ENCODE measurements at regions not wholly inside any gene's neighbourhood (a gene's known extent, or its start where the extent isn't known, plus 50 kb on each side); places are given as distances from the start of the nearest gene placed in this dataset.

- Histone ChIP-seq H3K79me2 (ENCODE audit: control insufficient read depth, insufficient read depth, low read length) (no peaks in the 10 kb centered on the region), H2AFZ (ENCODE audit: insufficient read depth, low read depth, low read length, poor library complexity, severe bottlenecking) (no peak overlapping the region), H3K4me3 (ENCODE audit: control extremely low read depth in 1 of 5, extremely low read depth in 1 of 5, insufficient read depth in 1 of 5, low read depth in 2 of 5, low read length in 4 of 5) (no peak overlapping the region), H3K27me3 (replicated peaks in 1 of 4; ENCODE audit: control extremely low read depth in 1 of 4, control insufficient read depth in 3 of 4, insufficient read depth in 4 of 4, low read length in 3 of 4) (peaks cover 0 to 4% (median 0%) of the 10 kb centered on the region in 4 experiments), H3K9me3 (ENCODE audit: control extremely low read depth in 1 of 3, control insufficient read depth in 2 of 3, insufficient read depth in 1 of 3, low read length in 2 of 3) (no peaks in the 10 kb centered on the region), H3K4me1 (ENCODE audit: control insufficient read depth in 2 of 2, insufficient read depth in 2 of 2, low read length in 2 of 2) (no peaks in the 10 kb centered on the region), H4K20me1 (ENCODE audit: control insufficient read depth, insufficient read depth, low read length, poor library complexity, severe bottlenecking) (no peaks in the 10 kb centered on the region), H3K9ac (ENCODE audit: low read length) (no peak overlapping the region), H3K27ac (ENCODE audit: low read length in 2 of 2) (no peak overlapping the region), H3K4me2 (replicated peaks; ENCODE audit: low read depth, low read length, poor library complexity, severe bottlenecking) (no peak overlapping the region), H3K36me3 (replicated peaks in 1 of 2; ENCODE audit: control extremely low read depth in 1 of 2, control insufficient read depth in 1 of 2, extremely low read depth in 1 of 2, insufficient read depth in 2 of 2, low read length in 1 of 2) (no peaks in the 10 kb centered on the region)
- ChIA-PET CTCF (no interaction called here), POLR2A (no interaction called here)
- WGBS (ENCODE audit: insufficient coverage), result 73% methylated on average over 6 of the region's 7 CpGs
- ATAC-seq (ENCODE audit: low read depth), result no peak
- Mint-ChIP-seq H3K9me3 (ENCODE audit: insufficient read depth) (no peaks in the 10 kb centered on the region), H3K4me1 (peaks cover 2% of the 10 kb centered on the region), H3K27me3 (peaks cover 13% of the 10 kb centered on the region), H3K4me3 (no peak overlapping the region), H3K27ac (no peak overlapping the region)
- no peak for TF ChIP-seq CTCF (IDR thresholded peaks at IDR 0.05)
- TF ChIP-seq EZH2 (IDR thresholded peaks at IDR 0.05; ENCODE audit: borderline replicate concordance, insufficient read depth, low read depth, low read length, poor library complexity, severe bottlenecking), result no peak
- intact Hi-C loops (cut with micrococcal nuclease), result no loop called here
- DNase-seq, result no peak
Observed at GRCh38 chr20:52895235-52895634, 76.9 kb upstream of the TSHZ2 start.

GRCh38 chr20:52893498-52893897 lies 78.7 kb upstream of the TSHZ2 start:
- DNase-seq (no peak), ATAC-seq (ENCODE audit: low read depth) (no peak)
- Mint-ChIP-seq H3K4me1 (peaks cover 2% of the 10 kb centered on the region), H3K9me3 (ENCODE audit: insufficient read depth) (no peaks in the 10 kb centered on the region), H3K27me3 (peaks cover 16% of the 10 kb centered on the region), H3K4me3 (no peak overlapping the region), H3K27ac (no peak overlapping the region)
- Histone ChIP-seq H3K27ac (ENCODE audit: low read length in 2 of 2) (no peak overlapping the region), H2AFZ (ENCODE audit: insufficient read depth, low read depth, low read length, poor library complexity, severe bottlenecking) (no peak overlapping the region), H3K4me2 (replicated peaks; ENCODE audit: low read depth, low read length, poor library complexity, severe bottlenecking) (no peak overlapping the region), H4K20me1 (ENCODE audit: control insufficient read depth, insufficient read depth, low read length, poor library complexity, severe bottlenecking) (no peaks in the 10 kb centered on the region), H3K4me1 (ENCODE audit: control insufficient read depth in 2 of 2, insufficient read depth in 2 of 2, low read length in 2 of 2) (no peaks in the 10 kb centered on the region), H3K9ac (ENCODE audit: low read length) (no peak overlapping the region), H3K9me3 (ENCODE audit: control extremely low read depth in 1 of 3, control insufficient read depth in 2 of 3, insufficient read depth in 1 of 3, low read length in 2 of 3) (no peaks in the 10 kb centered on the region), H3K36me3 (replicated peaks in 1 of 2; ENCODE audit: control extremely low read depth in 1 of 2, control insufficient read depth in 1 of 2, extremely low read depth in 1 of 2, insufficient read depth in 2 of 2, low read length in 1 of 2) (no peaks in the 10 kb centered on the region), H3K4me3 (ENCODE audit: control extremely low read depth in 1 of 5, extremely low read depth in 1 of 5, insufficient read depth in 1 of 5, low read depth in 2 of 5, low read length in 4 of 5) (no peak overlapping the region), H3K27me3 (replicated peaks in 1 of 4; ENCODE audit: control extremely low read depth in 1 of 4, control insufficient read depth in 3 of 4, insufficient read depth in 4 of 4, low read length in 3 of 4) (no peaks in the 10 kb centered on the region), H3K79me2 (ENCODE audit: control insufficient read depth, insufficient read depth, low read length) (no peaks in the 10 kb centered on the region)
- no CpG with 5 or more reads among the region's 4 CpGs for WGBS (ENCODE audit: insufficient coverage)
- intact Hi-C loops (cut with micrococcal nuclease), result no loop called here
- ChIA-PET POLR2A (no interaction called here), CTCF (no interaction called here)
- TF ChIP-seq CTCF (IDR thresholded peaks at IDR 0.05), result no peak
- TF ChIP-seq EZH2 (IDR thresholded peaks at IDR 0.05; ENCODE audit: borderline replicate concordance, insufficient read depth, low read depth, low read length, poor library complexity, severe bottlenecking), result no peak
